HEK293 (cell line): ENCODE measurements at regions not wholly inside any gene's neighbourhood (a gene's known extent, or its start where the extent isn't known, plus 50 kb on each side); places are given as distances from the start of the nearest gene placed in this dataset.

Experiments used
- CTCF ChIA-PET: fragments of 350-600 bp; formaldehyde crosslinking; extraction: SDS; loops from one replicate; lab custom pipeline; 2021; ENCODE audit warnings: antibody characterized with exemption; lab: Yijun Ruan, JAX
- POLR2A ChIA-PET: fragments of 300-600 bp; formaldehyde crosslinking; extraction: SDS; loops from one replicate; lab custom pipeline; 2020; ENCODE audit warnings: antibody characterized with exemption, inconsistent platforms; lab: Yijun Ruan, JAX
- H3K27ac ChIP-seq: fragments of 200-500 bp; sonication (Bioruptor generic); 2 replicates; pipeline ENCODE4 v1.5.1; 2014; ENCODE audit warnings: low read depth, low read length, control low read depth, inconsistent platforms; ENCODE audit errors: extremely low read depth
- H3K36me3 ChIP-seq, 2 experiments: fragments of 200-500 bp in 1 of 2; sonication (Bioruptor generic) in 1 of 2; 1 replicate in 1 of 2; 2 replicates in 1 of 2; pipeline ENCODE4 v1.5.1; 2014 to 2017; ENCODE audit warnings: inconsistent platforms in 2 of 2, low read length in 2 of 2; ENCODE audit not compliant: control insufficient read depth in 2 of 2, insufficient read depth in 1 of 2
- H3K4me1 ChIP-seq: fragments of 200-500 bp; sonication (Bioruptor generic); 2 replicates; pipeline ENCODE4 v1.5.1; 2014; ENCODE audit warnings: mild to moderate bottlenecking, low read length, inconsistent platforms; ENCODE audit not compliant: control insufficient read depth, insufficient read depth
- H3K4me3 ChIP-seq: 2 replicates; pipeline ENCODE4 v1.5.1; 2011; ENCODE audit warnings: low read depth, mild to moderate bottlenecking, control low read depth, low read length, moderate library complexity
- H3K9me3 ChIP-seq: fragments of 200-500 bp; sonication (Bioruptor generic); 2 replicates; pipeline ENCODE4 v1.5.1; 2014; ENCODE audit warnings: low read depth, low read length, inconsistent platforms; ENCODE audit not compliant: control insufficient read depth, insufficient read depth
- ATF2 ChIP-seq: fragments of 450-650 bp; formaldehyde crosslinking; IDR thresholded peaks from 2 replicates; pipeline ENCODE4 v1.5.1; 2016; ENCODE audit warnings: missing biosample characterization, missing genetic modification characterization, low read depth
- BCL11B ChIP-seq: fragments of 450-650 bp; formaldehyde crosslinking; IDR thresholded peaks from 2 replicates; pipeline ENCODE4 v1.5.1; 2016; ENCODE audit warnings: low read depth, missing biosample characterization, missing genetic modification characterization
- GLIS1 ChIP-seq: fragments of 450-650 bp; formaldehyde crosslinking; IDR thresholded peaks from 2 replicates; pipeline ENCODE4 v1.5.1; 2016; ENCODE audit warnings: missing biosample characterization, missing genetic modification characterization
- KLF10 ChIP-seq: fragments of 450-650 bp; IDR thresholded peaks from 2 replicates; pipeline ENCODE4 v1.5.1; 2018; ENCODE audit warnings: missing biosample characterization, mild to moderate bottlenecking, missing genetic modification characterization
- KLF8 ChIP-seq: fragments of 450-650 bp; formaldehyde crosslinking; IDR thresholded peaks from 2 replicates; pipeline ENCODE4 v1.5.1; 2016; ENCODE audit warnings: missing biosample characterization, missing genetic modification characterization
- REPIN1 ChIP-seq: fragments of 450-650 bp; formaldehyde crosslinking; IDR thresholded peaks from 2 replicates; pipeline ENCODE4 v1.5.1; 2017; ENCODE audit warnings: missing biosample characterization, missing genetic modification characterization, low read depth
- SP2 ChIP-seq: fragments of 450-650 bp; formaldehyde crosslinking; IDR thresholded peaks from 2 replicates; pipeline ENCODE4 v1.5.1; 2016; ENCODE audit warnings: missing biosample characterization, missing genetic modification characterization
- ZBTB17 ChIP-seq: fragments of 450-650 bp; formaldehyde crosslinking; IDR thresholded peaks from 2 replicates; pipeline ENCODE4 v1.5.1; 2016; ENCODE audit warnings: missing biosample characterization, missing genetic modification characterization
- ZBTB7A ChIP-seq: fragments of 450-650 bp; formaldehyde crosslinking; IDR thresholded peaks from 2 replicates; pipeline ENCODE4 v1.5.1; 2016; ENCODE audit warnings: low read depth, missing biosample characterization, missing genetic modification characterization
- ZFP3 ChIP-seq: fragments of 450-650 bp; formaldehyde crosslinking; IDR thresholded peaks from 2 replicates; pipeline ENCODE4 v1.5.1; 2016; ENCODE audit warnings: low read depth, missing biosample characterization, missing genetic modification characterization
- ZNF133 ChIP-seq: fragments of 450-650 bp; formaldehyde crosslinking; IDR thresholded peaks from 2 replicates; pipeline ENCODE4 v1.5.1; 2016; ENCODE audit warnings: missing biosample characterization, missing genetic modification characterization
- ZNF184 ChIP-seq: fragments of 450-650 bp; IDR thresholded peaks from 2 replicates; pipeline ENCODE4 v1.5.1; 2018; ENCODE audit warnings: missing biosample characterization, mild to moderate bottlenecking, missing genetic modification characterization
- ZNF2 ChIP-seq: fragments of 450-650 bp; formaldehyde crosslinking; IDR thresholded peaks from 2 replicates; pipeline ENCODE4 v1.5.1; 2016; ENCODE audit warnings: missing biosample characterization, missing genetic modification characterization
- ZNF292 ChIP-seq: fragments of 450-650 bp; formaldehyde crosslinking; IDR thresholded peaks from 2 replicates; pipeline ENCODE4 v1.5.1; 2016; ENCODE audit warnings: low read depth, missing biosample characterization, missing genetic modification characterization, borderline replicate concordance
- ZNF341 ChIP-seq: fragments of 450-650 bp; formaldehyde crosslinking; IDR thresholded peaks from 2 replicates; pipeline ENCODE4; 2016; ENCODE audit warnings: low read depth, missing biosample characterization, missing genetic modification characterization
- ZNF426 ChIP-seq: fragments of 450-650 bp; formaldehyde crosslinking; IDR thresholded peaks from 2 replicates; pipeline ENCODE4 v1.5.1; 2017; ENCODE audit warnings: missing biosample characterization, missing genetic modification characterization, mild to moderate bottlenecking, inconsistent platforms, moderate library complexity
- ZNF433 ChIP-seq: fragments of 450-650 bp; formaldehyde crosslinking; IDR thresholded peaks from 2 replicates; pipeline ENCODE4 v1.5.1; 2016; ENCODE audit warnings: missing biosample characterization, missing genetic modification characterization, low read depth
- ZNF449 ChIP-seq: fragments of 450-650 bp; formaldehyde crosslinking; IDR thresholded peaks from 2 replicates; pipeline ENCODE4 v1.5.1; 2017; ENCODE audit warnings: missing biosample characterization, mild to moderate bottlenecking, missing genetic modification characterization, moderate library complexity
- ZNF518A ChIP-seq: fragments of 450-650 bp; formaldehyde crosslinking; conservative IDR thresholded peaks from 2 replicates; pipeline ENCODE4 v1.5.1; 2016; ENCODE audit warnings: low read depth, missing biosample characterization, missing genetic modification characterization
- ZNF530 ChIP-seq: fragments of 450-650 bp; formaldehyde crosslinking; IDR thresholded peaks from 2 replicates; pipeline ENCODE4 v1.5.1; 2016; ENCODE audit warnings: low read depth, missing biosample characterization, missing genetic modification characterization
- ZNF548 ChIP-seq: fragments of 450-650 bp; formaldehyde crosslinking; IDR thresholded peaks from 2 replicates; pipeline ENCODE4 v1.5.1; 2016; ENCODE audit warnings: missing biosample characterization, missing genetic modification characterization
- ZNF549 ChIP-seq: fragments of 450-650 bp; IDR thresholded peaks from 2 replicates; pipeline ENCODE4 v1.5.1; 2018; ENCODE audit warnings: missing biosample characterization, missing genetic modification characterization, mild to moderate bottlenecking, inconsistent platforms, moderate library complexity
- ZNF561 ChIP-seq: fragments of 450-650 bp; IDR thresholded peaks from 2 replicates; pipeline ENCODE4 v1.5.1; 2018; ENCODE audit warnings: missing biosample characterization, missing genetic modification characterization, borderline replicate concordance
- ZNF600 ChIP-seq: fragments of 450-650 bp; formaldehyde crosslinking; IDR thresholded peaks from 2 replicates; pipeline ENCODE4 v1.5.1; 2016; ENCODE audit warnings: missing biosample characterization, missing genetic modification characterization
- ZNF621 ChIP-seq: fragments of 450-650 bp; formaldehyde crosslinking; IDR thresholded peaks from 2 replicates; pipeline ENCODE4 v1.5.1; 2017; ENCODE audit warnings: missing biosample characterization, missing genetic modification characterization
- ZNF629 ChIP-seq: fragments of 450-650 bp; formaldehyde crosslinking; IDR thresholded peaks from 2 replicates; pipeline ENCODE4 v1.5.1; 2017; ENCODE audit warnings: missing biosample characterization, missing genetic modification characterization
- ZNF704 ChIP-seq: fragments of 450-650 bp; formaldehyde crosslinking; IDR thresholded peaks from 2 replicates; pipeline ENCODE4 v1.5.1; 2016; ENCODE audit warnings: missing biosample characterization, missing genetic modification characterization
- ZXDB ChIP-seq: fragments of 450-650 bp; formaldehyde crosslinking; IDR thresholded peaks from 2 replicates; pipeline ENCODE4 v1.5.1; 2016; ENCODE audit warnings: missing biosample characterization, missing genetic modification characterization

- no peaks in the 10 kb centered on the region for H3K9me3 ChIP-seq
- TF ChIP-seq ZNF549 (tag by site-specific recombination), result no peak
- TF ChIP-seq ZNF600, result no peak
- no peak for TF ChIP-seq ZBTB7A (tag by site-specific recombination)
- TF ChIP-seq ZNF621 (tag by site-specific recombination), result no peak
- no peak for TF ChIP-seq BCL11B (tag by site-specific recombination)
- TF ChIP-seq, all 188 proteins: peak for 0
- Histone ChIP-seq H3K27ac (no peak overlapping the region), H3K4me1 (no peaks in the 10 kb centered on the region), H3K4me3 (no peak overlapping the region), H3K36me3 (no peaks in the 10 kb centered on the region)
- CTCF ChIA-PET, result no interaction called here
- POLR2A ChIA-PET, result no interaction called here
Observed at GRCh38 chr3:34065901-34066300, 267.5 kb downstream of the PDCD6IP start.

DNA sequence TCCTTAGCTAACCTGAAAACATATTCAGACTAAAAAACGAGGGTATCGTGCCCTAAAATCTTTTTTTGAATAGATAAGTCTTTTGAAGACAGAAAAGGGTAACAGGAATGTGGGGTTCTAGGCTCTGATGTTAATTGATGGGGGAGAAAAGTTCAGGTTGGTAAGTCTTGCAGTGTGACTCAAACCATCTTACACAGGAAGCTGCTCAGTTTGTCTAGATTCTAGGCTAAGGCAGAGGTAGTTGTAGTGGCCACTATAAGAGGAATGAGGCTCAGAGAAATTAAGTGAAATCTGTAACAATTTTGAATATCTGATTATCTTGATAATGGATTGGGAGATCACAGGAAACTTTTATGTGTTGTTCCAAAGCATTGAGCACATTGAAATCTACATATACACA, 267.9 kb downstream of the PDCD6IP start:
- H3K4me1 ChIP-seq, result no peaks in the 10 kb centered on the region
- CTCF ChIA-PET, result no interaction called here
- POLR2A ChIA-PET, result no interaction called here

GRCh38 chr3:34066999-34067398, 268.6 kb downstream of the PDCD6IP start:
- H3K9me3 ChIP-seq, result no peaks in the 10 kb centered on the region
- H3K27ac ChIP-seq, result no peak overlapping the region
- no peak overlapping the region for H3K4me3 ChIP-seq
- CTCF ChIA-PET, result no interaction called here
- no peaks in the 10 kb centered on the region for H3K36me3 ChIP-seq
- H3K4me1 ChIP-seq, result no peaks in the 10 kb centered on the region
- TF ChIP-seq ZNF133, result no peak
- TF ChIP-seq SP2 (tag by site-specific recombination), result no peak
- TF ChIP-seq ZNF426 (tag by site-specific recombination), result no peak
- TF ChIP-seq ZXDB (tag by site-specific recombination), result no peak
- no peak for TF ChIP-seq ZNF518A (tag by site-specific recombination)
- no peak for TF ChIP-seq KLF8
- no peak for TF ChIP-seq ZNF292
- TF ChIP-seq ATF2 (tag by site-specific recombination), result no peak
- no peak for TF ChIP-seq REPIN1 (tag by site-specific recombination)
- TF ChIP-seq ZBTB7A (tag by site-specific recombination), result no peak
- TF ChIP-seq, all 188 proteins: peak for 0
- POLR2A ChIA-PET, result no interaction called here

More for the DNA sequence above, 267.9 kb downstream of the PDCD6IP start:
- H3K9me3 ChIP-seq, result no peaks in the 10 kb centered on the region
- H3K27ac ChIP-seq, result no peak overlapping the region
- TF ChIP-seq ZNF433 (tag by site-specific recombination) (no peak), ZNF548 (no peak), ZFP3 (tag by site-specific recombination) (no peak), KLF10 (tag by site-specific recombination) (no peak), ZNF449 (tag by site-specific recombination) (no peak), ZNF561 (no peak), ZNF341 (tag by site-specific recombination) (no peak), ZBTB17 (tag by site-specific recombination) (no peak), ZNF530 (no peak), ZNF704 (tag by site-specific recombination) (no peak), GLIS1 (tag by site-specific recombination) (no peak), ZNF184 (tag by site-specific recombination) (no peak), ZNF2 (tag by site-specific recombination) (no peak), ZNF629 (no peak)
- TF ChIP-seq, all 188 proteins: peak for 0
- H3K36me3 ChIP-seq, result no peaks in the 10 kb centered on the region
- H3K4me3 ChIP-seq, result no peak overlapping the region
